Amniotic epithelial cell (primary cell): ENCODE measurements at regions not wholly inside any gene's neighbourhood (a gene's known extent, or its start where the extent isn't known, plus 50 kb on each side); places are given as distances from the start of the nearest gene placed in this dataset.
"Not testable (repeated sequence)": the region's sequence is repeated elsewhere in the genome, so short reads cannot be mapped to it uniquely, and the experiment has no call there.

Experiments
- DNase-seq: peaks from one replicate; pipeline ENCODE4 v3.0.0-alpha.2; 2010; ENCODE audit warnings: low read depth

- DNase-seq = not testable (repeated sequence)
Measured at GRCh38 chr3:94412936-94413335, 350.1 kb downstream of the NSUN3 start.

DNA sequence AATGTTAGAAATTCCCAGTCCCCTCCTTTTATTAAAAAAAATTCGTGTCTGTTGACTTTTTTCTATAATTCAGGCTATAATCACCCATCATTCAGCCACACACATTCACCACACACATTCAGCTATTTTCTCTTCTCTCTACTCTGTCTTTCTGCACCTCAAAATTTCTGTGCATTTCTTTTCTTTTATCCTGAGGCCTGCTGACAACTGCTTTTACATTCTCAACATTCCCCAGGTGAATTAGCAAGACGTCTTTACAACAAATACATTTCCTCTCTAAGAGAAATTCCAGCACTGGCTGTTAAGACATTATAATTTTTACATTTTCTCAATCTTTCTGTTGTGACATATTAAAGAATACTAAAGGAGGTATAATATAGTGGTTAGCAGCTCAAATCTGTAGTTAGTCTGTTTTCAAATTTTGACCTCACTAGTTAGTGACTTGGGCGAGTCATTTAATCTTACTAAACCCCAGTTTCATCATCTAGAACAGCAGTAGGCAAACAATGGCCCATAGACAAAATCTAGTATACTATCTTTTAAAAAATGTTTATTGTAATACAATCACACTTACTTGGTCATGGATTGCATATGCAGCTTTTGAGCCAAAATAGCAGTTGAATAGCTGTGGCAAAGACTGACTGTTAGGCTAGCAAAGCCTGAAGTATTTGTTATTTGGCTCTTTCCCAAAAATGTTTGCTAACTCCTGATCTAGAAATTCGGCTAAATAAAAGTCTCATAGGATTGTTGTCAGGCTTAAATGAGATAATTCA is 350.7 kb downstream of the NSUN3 start:
- DNase-seq = peak; percentile 83

GRCh38 chr3:94414418-94414817 is 351.6 kb downstream of the NSUN3 start:
- DNase-seq = no peak

GRCh38 chr3:94416768-94417167 is 353.9 kb downstream of the NSUN3 start:
- peak; percentile 69 for DNase-seq

DNA sequence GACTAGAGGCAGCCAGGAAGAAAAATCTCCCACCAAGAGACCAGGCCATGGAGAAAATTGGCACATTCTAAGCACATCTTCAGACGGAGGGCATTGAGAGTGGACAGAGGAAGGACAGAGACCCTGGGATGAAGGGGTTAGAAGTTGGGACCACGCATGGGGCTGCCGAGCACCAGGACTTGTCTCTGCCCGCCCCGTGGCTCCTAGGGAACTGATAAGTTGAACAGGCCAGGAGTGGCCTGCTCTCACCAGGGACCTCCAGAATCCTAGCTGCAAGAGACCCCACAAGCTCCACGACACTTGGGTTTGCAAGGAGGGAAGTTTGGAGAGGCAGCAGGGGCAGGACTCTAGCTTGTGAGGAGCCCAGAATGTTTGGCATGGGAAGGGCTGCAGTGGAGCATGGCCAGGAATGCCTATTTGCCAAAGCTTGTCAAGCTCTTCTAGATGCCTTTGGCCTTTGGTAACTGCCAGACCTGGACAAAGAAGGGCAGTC is 355.1 kb downstream of the NSUN3 start:
- DNase-seq = no peak

- DNase-seq = no peak
Measured at GRCh38 chr3:94420931-94421330, 358.1 kb downstream of the NSUN3 start.

GRCh38 chr3:94423578-94423977 is 360.7 kb downstream of the NSUN3 start:
- peak; percentile 33 for DNase-seq

DNA sequence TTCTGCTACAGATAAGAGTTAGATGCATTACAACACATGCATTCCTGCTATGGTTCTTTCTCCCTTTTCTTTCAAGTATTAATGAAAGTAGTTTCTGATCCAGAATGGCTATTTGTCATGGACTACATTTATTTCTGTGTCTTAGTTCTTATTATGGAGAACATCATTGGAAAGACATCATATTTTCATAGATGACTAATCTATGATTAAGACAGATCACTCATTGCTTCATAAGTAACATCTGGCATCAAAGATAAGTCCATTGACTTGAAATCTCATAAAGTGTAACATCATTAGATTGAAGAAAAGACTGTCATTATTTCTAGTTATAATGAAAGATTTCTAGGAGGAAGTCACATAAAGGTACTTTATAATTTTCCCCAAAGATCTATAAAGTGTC is 366.7 kb downstream of the NSUN3 start:
- DNase-seq = peak; percentile 6

DNA sequence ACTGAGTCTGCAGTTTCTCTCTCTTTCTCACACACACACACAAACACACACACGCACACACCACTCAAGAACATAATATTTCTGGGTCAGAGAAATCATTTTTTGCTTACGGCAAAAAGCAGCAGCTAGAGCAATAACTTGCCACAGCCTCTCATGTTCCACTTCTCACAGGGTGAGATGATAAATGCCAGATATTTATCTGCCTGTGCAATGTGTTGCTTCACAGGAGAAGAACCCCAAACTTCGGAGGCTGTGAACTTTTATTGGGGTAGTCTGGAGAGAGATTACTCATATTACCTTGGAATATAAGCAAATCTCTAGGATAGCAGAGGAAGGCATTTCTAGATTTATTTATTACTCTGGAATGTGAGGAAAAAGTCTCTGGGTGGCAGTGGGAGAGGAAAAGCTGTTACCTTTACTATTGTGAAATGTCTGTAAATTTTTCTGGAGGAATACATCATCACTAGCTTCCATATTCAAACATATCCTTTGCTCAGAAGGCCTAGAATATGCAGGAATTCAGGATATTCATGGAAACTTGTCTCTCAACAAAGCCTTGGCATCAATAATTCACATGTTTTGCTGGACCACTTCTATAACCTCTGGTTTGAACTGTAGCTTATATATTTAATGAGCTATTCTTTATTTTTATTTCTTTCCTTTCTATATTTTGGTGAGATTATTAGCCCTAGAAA is 369.2 kb downstream of the NSUN3 start:
- DNase-seq = peak; percentile 73

GRCh38 chr3:94433811-94434210 is 370.9 kb downstream of the NSUN3 start:
- no peak for DNase-seq

GRCh38 chr3:94440767-94441493 is 378.1 kb downstream of the NSUN3 start:
- peak; percentile 77 for DNase-seq

GRCh38 chr3:94441494-94441847 is 378.6 kb downstream of the NSUN3 start:
- no peak for DNase-seq

DNA sequence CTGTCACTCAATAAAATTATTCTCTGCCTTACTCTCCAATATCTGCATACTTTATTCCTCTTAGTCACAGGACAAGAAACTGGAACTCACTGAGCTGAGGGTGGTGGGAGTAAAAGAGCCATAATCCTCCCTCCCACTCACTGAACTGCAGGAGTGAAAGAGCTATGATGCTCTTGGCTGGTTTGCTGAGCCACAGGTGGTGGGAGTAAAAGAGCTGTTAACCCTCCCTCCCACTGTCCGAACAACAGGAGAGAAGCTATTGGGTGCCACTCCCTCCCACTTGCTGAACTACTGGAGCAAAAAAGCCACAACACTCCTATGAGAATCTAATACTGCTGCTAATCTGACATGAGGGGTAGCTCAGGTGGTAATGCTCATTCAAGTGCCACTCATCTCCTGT is 391.0 kb downstream of the NSUN3 start:
- peak; percentile 77 for DNase-seq

- DNase-seq = no peak
Measured at GRCh38 chr3:94459167-94459566, 396.3 kb downstream of the NSUN3 start.

DNA sequence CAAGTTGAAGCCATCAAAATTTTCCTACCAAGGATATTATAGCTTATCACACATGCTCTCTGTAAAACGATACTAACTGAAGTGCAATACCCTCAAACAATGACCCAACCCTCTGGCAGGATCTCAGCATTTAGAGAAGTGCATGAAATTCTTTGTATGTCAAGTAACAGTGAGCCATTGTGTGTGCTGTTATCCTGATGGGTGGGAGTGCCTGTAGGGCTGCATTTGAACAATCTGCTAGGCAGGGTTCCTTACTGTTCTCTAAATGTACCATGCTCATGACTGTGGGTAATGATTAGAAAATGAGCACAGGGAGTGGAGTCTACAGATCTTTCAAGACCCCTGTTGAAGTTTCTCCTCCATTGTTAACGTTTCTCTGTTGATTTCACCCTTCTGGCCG is 398.1 kb downstream of the NSUN3 start:
- no peak for DNase-seq

GRCh38 chr3:94462931-94463330 is 400.1 kb downstream of the NSUN3 start:
- DNase-seq = no peak

DNA sequence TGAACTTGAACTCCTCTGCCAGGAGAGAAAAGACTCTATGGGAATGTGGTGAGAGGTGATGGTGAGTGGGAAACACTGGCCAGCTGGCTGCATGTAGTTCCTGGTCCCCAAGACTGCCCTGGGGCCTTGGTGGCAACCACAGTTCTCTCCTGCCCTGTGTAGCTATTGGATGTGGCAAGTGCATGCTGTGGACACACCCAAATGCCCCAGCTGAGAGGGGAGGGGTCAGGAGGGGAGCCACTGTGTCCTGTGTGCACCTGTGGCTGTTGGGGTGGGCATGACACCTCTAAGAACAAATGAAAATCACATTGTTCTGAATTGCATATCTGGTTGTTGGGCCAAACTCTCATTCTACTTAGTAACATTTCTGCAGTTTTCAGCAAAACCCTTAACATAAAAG is 409.6 kb downstream of the NSUN3 start:
- no peak for DNase-seq

GRCh38 chr3:94481226-94481898 is 418.5 kb downstream of the NSUN3 start:
- DNase-seq = no peak

GRCh38 chr3:94482686-94483085 is 419.8 kb downstream of the NSUN3 start:
- no peak for DNase-seq

GRCh38 chr3:94483403-94483802 is 420.5 kb downstream of the NSUN3 start:
- DNase-seq = no peak

GRCh38 chr3:94494992-94495391 is 432.1 kb downstream of the NSUN3 start:
- DNase-seq = peak; percentile 29

GRCh38 chr3:94500146-94500545 is 437.3 kb downstream of the NSUN3 start:
- DNase-seq = no peak
